HEK293T (cell line): ENCODE measurements at regions not wholly inside any gene's neighbourhood (a gene's known extent, or its start where the extent isn't known, plus 50 kb on each side); places are given as distances from the start of the nearest gene placed in this dataset.
"Not testable (repeated sequence)": the region's sequence is repeated elsewhere in the genome, so short reads cannot be mapped to it uniquely, and the experiment has no call there.

Source experiments
- BHLHE40 ChIP-seq: fragments of 450-650 bp; IDR thresholded peaks from 2 replicates; pipeline ENCODE4 v1.6.1; 2016; ENCODE audit warnings: mild to moderate bottlenecking, moderate library complexity, borderline replicate concordance
- ELF4 ChIP-seq: fragments of 450-650 bp; IDR thresholded peaks from 2 replicates; pipeline ENCODE4 v1.6.1; 2017; ENCODE audit warnings: antibody characterized with exemption
- FOXM1 ChIP-seq: fragments of 450-650 bp; IDR thresholded peaks from 2 replicates; pipeline ENCODE4 v1.6.1; 2017; ENCODE audit warnings: mild to moderate bottlenecking, borderline replicate concordance
- L3MBTL2 ChIP-seq: fragments of 450-650 bp; conservative IDR thresholded peaks from 2 replicates; pipeline ENCODE4 v1.6.1; 2016; ENCODE audit warnings: mild to moderate bottlenecking
- LEF1 ChIP-seq: fragments of 450-650 bp; IDR thresholded peaks from 2 replicates; pipeline ENCODE4 v1.6.1; 2017; ENCODE audit warnings: mild to moderate bottlenecking, borderline replicate concordance
- PKNOX1 ChIP-seq: fragments of 450-650 bp; IDR thresholded peaks from 2 replicates; pipeline ENCODE4 v1.6.1; 2016
- SP1 ChIP-seq: fragments of 450-650 bp; IDR thresholded peaks from 2 replicates; pipeline ENCODE4 v1.6.1; 2017
- SUZ12 ChIP-seq: fragments of 450-650 bp; IDR thresholded peaks from 2 replicates; pipeline ENCODE4 v1.6.1; 2016; ENCODE audit warnings: mild to moderate bottlenecking
- TARDBP ChIP-seq: fragments of 450-650 bp; IDR thresholded peaks from 2 replicates; pipeline ENCODE4 v1.6.1; 2016
- ZNF384 ChIP-seq: fragments of 450-650 bp; IDR thresholded peaks from 2 replicates; pipeline ENCODE4 v1.6.1; 2016

- not testable (repeated sequence) for TF ChIP-seq ELF4, SUZ12, L3MBTL2, FOXM1, LEF1, TARDBP, ZNF384, SP1, BHLHE40, PKNOX1
These were observed 346.0 kb downstream of the BCL2L11 start for GRCh38 chr2:111466744-111467143.
